ENCODE measurements at regions not wholly inside any gene's neighbourhood (a gene's known extent, or its start where the extent isn't known, plus 50 kb on each side); places are given as distances from the start of the nearest gene placed in this dataset.

DNA sequence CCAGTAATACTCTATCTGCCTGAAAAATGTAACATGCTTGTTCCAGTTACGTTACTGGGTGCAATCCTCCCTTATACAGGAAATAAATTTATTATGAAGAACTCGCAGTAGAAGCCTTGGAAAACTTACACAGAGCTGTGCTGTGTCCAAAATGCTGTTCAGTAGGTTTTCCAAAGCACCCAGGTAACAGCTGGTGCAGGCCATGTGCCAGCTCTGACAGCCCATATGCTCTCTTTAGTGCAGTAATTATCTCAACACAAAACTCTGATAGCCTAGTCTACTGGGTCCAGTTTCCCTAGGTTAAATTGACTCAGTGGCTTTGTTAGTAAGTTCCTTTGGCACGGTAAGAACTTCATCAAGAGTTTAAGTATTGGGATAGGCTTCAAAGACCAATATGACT lies 120.7 kb upstream of the OBI1 start:
- in situ Hi-C loops (cut with HindIII; ENCODE audit: low sequenced_read_pairs) = no loop called here
- H3K4me3 ChIP-seq (ENCODE audit: low read depth, low read length) = no peak overlapping the region
- DNase-seq (ENCODE audit: low read depth) = no peak
- TF ChIP-seq, protein P1, sequence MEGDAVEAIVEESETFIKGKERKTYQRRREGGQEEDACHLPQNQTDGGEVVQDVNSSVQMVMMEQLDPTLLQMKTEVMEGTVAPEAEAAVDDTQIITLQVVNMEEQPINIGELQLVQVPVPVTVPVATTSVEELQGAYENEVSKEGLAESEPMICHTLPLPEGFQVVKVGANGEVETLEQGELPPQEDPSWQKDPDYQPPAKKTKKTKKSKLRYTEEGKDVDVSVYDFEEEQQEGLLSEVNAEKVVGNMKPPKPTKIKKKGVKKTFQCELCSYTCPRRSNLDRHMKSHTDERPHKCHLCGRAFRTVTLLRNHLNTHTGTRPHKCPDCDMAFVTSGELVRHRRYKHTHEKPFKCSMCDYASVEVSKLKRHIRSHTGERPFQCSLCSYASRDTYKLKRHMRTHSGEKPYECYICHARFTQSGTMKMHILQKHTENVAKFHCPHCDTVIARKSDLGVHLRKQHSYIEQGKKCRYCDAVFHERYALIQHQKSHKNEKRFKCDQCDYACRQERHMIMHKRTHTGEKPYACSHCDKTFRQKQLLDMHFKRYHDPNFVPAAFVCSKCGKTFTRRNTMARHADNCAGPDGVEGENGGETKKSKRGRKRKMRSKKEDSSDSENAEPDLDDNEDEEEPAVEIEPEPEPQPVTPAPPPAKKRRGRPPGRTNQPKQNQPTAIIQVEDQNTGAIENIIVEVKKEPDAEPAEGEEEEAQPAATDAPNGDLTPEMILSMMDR (IDR thresholded peaks at IDR 0.05; ENCODE audit: low read depth, low read length, missing control alignments) = no peak

DNA sequence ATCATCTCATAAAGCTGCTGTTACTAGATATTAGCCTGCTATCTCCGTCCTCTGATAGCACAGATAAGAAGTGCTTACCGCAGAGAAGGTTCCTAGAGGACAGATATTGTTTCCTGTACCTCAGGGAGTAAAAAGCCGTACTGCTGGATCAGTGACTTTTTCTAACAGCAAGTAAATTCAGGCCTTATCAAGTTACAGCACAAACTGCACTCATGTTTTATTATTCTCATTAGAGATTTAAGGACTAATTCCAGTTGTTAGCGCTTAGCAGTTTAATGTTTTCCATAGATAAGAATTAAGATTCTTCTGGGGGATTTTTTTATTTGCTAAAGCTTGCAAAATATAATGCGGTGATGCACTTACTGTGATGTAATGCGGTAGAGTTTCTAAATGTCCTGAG lies 119.0 kb upstream of the OBI1 start:
- DNase-seq (ENCODE audit: low read depth) = no peak
- H3K4me3 ChIP-seq (ENCODE audit: low read depth, low read length) = no peak overlapping the region
- TF ChIP-seq, protein P1 (IDR thresholded peaks at IDR 0.05; ENCODE audit: low read depth, low read length, missing control alignments) = no peak
- in situ Hi-C loops (cut with HindIII; ENCODE audit: low sequenced_read_pairs) = no loop called here

DNA sequence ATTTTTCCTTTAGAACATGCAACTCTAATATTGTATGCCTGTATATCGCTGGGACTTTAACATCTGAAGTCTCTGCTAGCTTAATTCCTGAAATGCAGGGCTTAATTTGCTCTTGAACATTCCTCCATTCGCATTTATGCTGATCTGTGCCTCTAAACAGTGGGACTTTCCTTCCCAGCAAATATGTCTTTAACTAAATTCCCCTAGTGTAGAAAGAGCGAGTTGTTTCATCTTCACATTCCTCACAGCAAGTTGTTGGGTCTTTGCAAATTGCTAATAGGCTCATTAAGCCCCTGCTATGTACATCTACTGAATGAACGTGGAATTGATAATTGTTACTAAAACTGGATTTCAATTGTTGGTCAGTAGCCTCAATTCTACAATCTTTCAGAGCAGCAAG lies 118.4 kb upstream of the OBI1 start:
- in situ Hi-C loops (cut with HindIII; ENCODE audit: low sequenced_read_pairs) = no loop called here
- DNase-seq (ENCODE audit: low read depth) = no peak
- TF ChIP-seq, protein P1 (IDR thresholded peaks at IDR 0.05; ENCODE audit: low read depth, low read length, missing control alignments) = no peak
- no peak overlapping the region for H3K4me3 ChIP-seq (ENCODE audit: low read depth, low read length)

DNA sequence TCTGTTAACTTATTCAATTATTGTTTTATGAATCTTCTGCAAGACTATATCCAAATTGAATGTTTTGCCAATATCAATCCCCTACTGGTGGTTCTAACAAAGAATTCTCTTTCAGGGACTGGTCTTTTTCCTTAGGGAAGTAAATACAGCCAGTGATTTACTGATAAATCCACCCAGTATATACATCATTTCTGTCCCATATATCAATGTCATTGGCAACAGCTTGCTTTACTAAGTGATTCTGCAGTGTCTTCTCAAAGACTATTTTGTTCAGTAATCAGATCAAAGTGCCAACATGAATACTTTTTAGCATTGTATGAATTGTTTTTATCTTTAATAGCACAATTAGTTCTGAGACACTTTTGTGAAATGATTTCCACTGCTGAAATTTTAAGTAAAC lies 114.0 kb upstream of the OBI1 start:
- in situ Hi-C loops (cut with HindIII; ENCODE audit: low sequenced_read_pairs) = no loop called here
- H3K4me3 ChIP-seq (ENCODE audit: low read depth, low read length) = no peak overlapping the region
- TF ChIP-seq, protein P1 (IDR thresholded peaks at IDR 0.05; ENCODE audit: low read depth, low read length, missing control alignments) = no peak
- no peak for DNase-seq (ENCODE audit: low read depth)

DNA sequence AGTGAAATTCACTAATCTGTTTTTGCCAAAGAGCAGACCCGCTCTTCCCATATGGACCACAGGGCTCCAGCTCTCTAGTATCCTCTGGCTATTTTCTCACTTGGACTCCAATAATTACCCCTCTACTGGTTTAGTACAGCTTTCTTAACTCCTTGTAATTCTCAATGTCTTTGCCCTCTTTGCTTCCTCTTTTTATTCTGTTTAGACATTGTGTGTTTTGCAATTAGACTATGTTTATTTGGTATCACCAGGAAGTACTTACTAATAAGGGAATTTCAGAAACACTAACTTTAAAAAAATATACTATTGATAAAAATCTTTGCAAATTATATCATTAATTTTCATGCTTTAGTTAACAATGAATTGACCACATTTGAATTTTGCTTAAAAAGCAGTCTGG lies 111.6 kb upstream of the OBI1 start:
- TF ChIP-seq, protein P1 (IDR thresholded peaks at IDR 0.05; ENCODE audit: low read depth, low read length, missing control alignments) = no peak

DNA sequence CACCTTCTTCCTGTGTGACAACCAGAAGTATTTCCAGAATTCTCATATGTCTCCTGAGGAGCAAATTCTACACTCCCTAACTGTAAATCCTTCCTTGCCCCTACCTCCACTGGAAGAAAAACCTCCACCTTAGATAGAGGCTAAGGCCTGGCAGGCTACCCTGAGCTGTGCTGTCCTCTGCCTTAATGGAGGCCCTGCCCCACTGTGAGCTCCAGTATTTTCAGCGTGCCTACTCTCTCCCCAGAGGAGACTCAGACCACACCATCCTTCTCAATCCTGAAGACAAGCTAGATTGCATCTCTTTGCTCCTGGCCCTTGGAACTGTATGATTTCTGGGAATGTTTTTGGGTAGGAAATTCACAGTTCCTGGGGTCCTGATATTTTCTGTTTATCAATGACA lies 110.0 kb upstream of the OBI1 start:
- H3K4me3 ChIP-seq (ENCODE audit: low read depth, low read length) = no peak overlapping the region
- in situ Hi-C loops (cut with HindIII; ENCODE audit: low sequenced_read_pairs) = no loop called here
- TF ChIP-seq, protein P1 (IDR thresholded peaks at IDR 0.05; ENCODE audit: low read depth, low read length, missing control alignments) = no peak
- no peak for DNase-seq (ENCODE audit: low read depth)

More for the DNA sequence above, 111.6 kb upstream of the OBI1 start:
- no peak overlapping the region for H3K4me3 ChIP-seq (ENCODE audit: low read depth, low read length)
- in situ Hi-C loops (cut with HindIII; ENCODE audit: low sequenced_read_pairs) = no loop called here
- no peak for DNase-seq (ENCODE audit: low read depth)

DNA sequence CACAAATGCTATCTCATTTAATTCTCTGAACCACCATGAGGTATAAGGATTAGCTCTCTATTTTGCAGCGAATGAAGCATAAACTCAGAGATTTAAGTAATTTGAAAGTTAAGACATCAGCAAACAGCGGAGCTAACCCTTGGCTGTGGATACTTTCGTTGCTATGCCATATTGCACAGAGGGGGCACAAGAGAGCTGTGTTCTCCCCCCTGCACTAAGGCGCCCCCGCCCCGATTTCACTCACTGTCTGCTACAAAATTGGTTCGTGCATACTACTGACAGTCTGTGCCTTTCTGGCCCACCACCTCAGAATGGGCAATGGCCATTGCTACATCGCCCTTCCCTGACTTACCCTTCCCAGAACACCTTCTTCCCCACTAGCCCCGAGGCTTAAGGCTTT lies 105.7 kb upstream of the OBI1 start:
- no peak for DNase-seq (ENCODE audit: low read depth)
- in situ Hi-C loops (cut with HindIII; ENCODE audit: low sequenced_read_pairs) = no loop called here
- TF ChIP-seq, protein P1 (IDR thresholded peaks at IDR 0.05; ENCODE audit: low read depth, low read length, missing control alignments) = no peak
- no peak overlapping the region for H3K4me3 ChIP-seq (ENCODE audit: low read depth, low read length)
